A549 (cell line): ENCODE measurements at regions not wholly inside any gene's neighbourhood (a gene's known extent, or its start where the extent isn't known, plus 50 kb on each side); places are given as distances from the start of the nearest gene placed in this dataset.

ENCODE experiments used
- ATAC-seq, 2 experiments: fragments of 200-7000 bp in 1 of 2; fragments of >200 bp in 1 of 2; cut with Nextera tagmentation in 1 of 2; cut with Tn5 transposase in 1 of 2; 3 replicates each; pipeline versions ENCODE4 v1.8.0 to v1.9.1; 2018 to 2020; ENCODE audit warnings: mild to moderate bottlenecking in 1 of 2, moderate library complexity in 1 of 2
- CTCF ChIA-PET: fragments of 300-600 bp; sonication (Branson Sonifier 250); formaldehyde crosslinking; extraction: SDS; loops from one replicate; lab custom pipeline; 2021; ENCODE audit warnings: antibody characterized with exemption, inconsistent platforms; lab: Yijun Ruan, JAX
- POLR2A ChIA-PET: fragments of 350-600 bp; formaldehyde crosslinking; extraction: SDS; loops from one replicate; lab custom pipeline; 2021; ENCODE audit warnings: antibody characterized with exemption, inconsistent platforms; lab: Yijun Ruan, JAX
- DNase-seq, 2 experiments: peaks; one replicate each; pipeline versions ENCODE4 v3.0.0 to v3.0.0-alpha.2; 2011 to 2016; ENCODE audit warnings: low read depth in 1 of 2, low spot score in 1 of 2
- FAIRE-seq: peaks from 2 replicates; lab custom pipeline; 2011; peaks lifted over from hg19 to GRCh38; lab: Jason Lieb, UNC
- H3K27ac ChIP-seq, 2 experiments: fragments of >200 bp; sonication (Bioruptor Twin); formaldehyde crosslinking; 3 replicates each; pipeline ENCODE4 v1.5.1; 2016 to 2017
- H3K4me1 ChIP-seq: fragments of >200 bp; sonication (Bioruptor Twin); formaldehyde crosslinking; 3 replicates; pipeline ENCODE4 v1.6.1; 2016
- H3K4me2 ChIP-seq: fragments of >200 bp; sonication (Bioruptor Twin); formaldehyde crosslinking; 3 replicates; pipeline ENCODE4 v1.6.1; 2016
- H3K4me3 ChIP-seq: fragments of >200 bp; sonication (Bioruptor Twin); formaldehyde crosslinking; 3 replicates; pipeline ENCODE4 v1.5.1; 2016
- H3K9me3 ChIP-seq: fragments of >200 bp; sonication (Bioruptor Twin); formaldehyde crosslinking; 3 replicates; pipeline ENCODE4 v1.6.1; 2016
- BCL3 ChIP-seq: fragments of >200 bp; sonication (Bioruptor Twin); formaldehyde crosslinking; IDR thresholded peaks from 3 replicates; pipeline ENCODE4 v1.6.1; 2016
- CBX2 ChIP-seq: fragments of 200-600 bp; sonication (generic); IDR thresholded peaks from 2 replicates; pipeline ENCODE4 v1.6.1; 2016; ENCODE audit warnings: low read depth, mild to moderate bottlenecking, borderline replicate concordance
- CBX8 ChIP-seq: fragments of 200-600 bp; sonication (generic); IDR thresholded peaks from 2 replicates; pipeline ENCODE4 v1.6.1; 2016
- CHD4 ChIP-seq: fragments of 200-600 bp; sonication (generic); IDR thresholded peaks from 2 replicates; pipeline ENCODE4 v1.6.1; 2016; ENCODE audit warnings: antibody characterized with exemption, mild to moderate bottlenecking, borderline replicate concordance
- EHMT2 ChIP-seq: fragments of 200-600 bp; sonication (generic); IDR thresholded peaks from 2 replicates; pipeline ENCODE4 v1.6.1; 2016; ENCODE audit warnings: antibody characterized with exemption, low read depth, mild to moderate bottlenecking, moderate library complexity
- ELK1 ChIP-seq: fragments of 150-350 bp; IDR thresholded peaks from 2 replicates; pipeline ENCODE4 v1.6.1; 2014; ENCODE audit warnings: low read depth, mild to moderate bottlenecking, low read length
- FOXS1 ChIP-seq: fragments of 250-450 bp; sonication (Bioruptor Pico); IDR thresholded peaks from 2 replicates; pipeline ENCODE4 v1.5.0; 2020; ENCODE audit warnings: mild to moderate bottlenecking, moderate library complexity
- HDAC2 ChIP-seq: fragments of 200-600 bp; sonication (generic); IDR thresholded peaks from 2 replicates; pipeline ENCODE4 v1.6.1; 2016
- HOXB13 ChIP-seq: fragments of 250-450 bp; sonication (Bioruptor Pico); IDR thresholded peaks from 2 replicates; pipeline ENCODE4 v1.5.0; 2020; ENCODE audit warnings: low read depth, mild to moderate bottlenecking, moderate library complexity
- KDM1A ChIP-seq: fragments of 200-600 bp; sonication (generic); IDR thresholded peaks from 2 replicates; pipeline ENCODE4 v1.6.1; 2016; ENCODE audit warnings: low read depth, mild to moderate bottlenecking
- KDM5A ChIP-seq: fragments of 200-600 bp; sonication (generic); IDR thresholded peaks from 2 replicates; pipeline ENCODE4 v1.6.1; 2016; ENCODE audit warnings: antibody characterized with exemption, mild to moderate bottlenecking
- MAFK ChIP-seq: fragments of 450-650 bp; IDR thresholded peaks from 2 replicates; pipeline ENCODE4 v1.6.1; 2014; ENCODE audit not compliant: partially characterized antibody
- NPAS2 ChIP-seq: fragments of 250-450 bp; sonication (Bioruptor Pico); IDR thresholded peaks from 2 replicates; pipeline ENCODE4 v1.8.0; 2022; ENCODE audit warnings: mild to moderate bottlenecking, moderate library complexity, borderline replicate concordance
- POLR2AphosphoS2 ChIP-seq: conservative IDR thresholded peaks from 2 replicates; pipeline ENCODE4 v1.6.1; 2012; ENCODE audit warnings: low read length, improper control_type of control experiment, inconsistent platforms
- RARB ChIP-seq: fragments of 250-450 bp; sonication (Bioruptor Pico); IDR thresholded peaks from 2 replicates; pipeline ENCODE4 v1.8.0; 2021; ENCODE audit warnings: mild to moderate bottlenecking, moderate library complexity
- RNF2 ChIP-seq: fragments of 200-600 bp; sonication (generic); IDR thresholded peaks from 2 replicates; pipeline ENCODE4 v1.6.1; 2016; ENCODE audit warnings: low read depth, mild to moderate bottlenecking, antibody characterized with exemption, moderate library complexity, borderline replicate concordance
- SREBF2 ChIP-seq: fragments of 450-650 bp; IDR thresholded peaks from 2 replicates; pipeline ENCODE4 v1.6.1; 2014; ENCODE audit warnings: mild to moderate bottlenecking, moderate library complexity
- ZC3H11A ChIP-seq: fragments of 450-650 bp; IDR thresholded peaks from 2 replicates; pipeline ENCODE4 v1.6.1; 2014; ENCODE audit warnings: antibody characterized with exemption, mild to moderate bottlenecking
- ZNF302 ChIP-seq: fragments of 250-450 bp; sonication (Bioruptor Pico); IDR thresholded peaks from 2 replicates; pipeline ENCODE4 v1.9.0; 2021; ENCODE audit warnings: inconsistent platforms, mild to moderate bottlenecking, moderate library complexity
- ZSCAN20 ChIP-seq: fragments of 250-450 bp; sonication (Bioruptor Pico); IDR thresholded peaks from 2 replicates; pipeline ENCODE4 v1.8.0; 2022; ENCODE audit warnings: mild to moderate bottlenecking, moderate library complexity
- WGBS: methylation state at CpG from one replicate; pipeline ENCODE4 v1.1.6; 2017; ENCODE audit errors: missing lambda C conversion rate; 5-methylcytosine and 5-hydroxymethylcytosine counted together
- TF ChIP-seq, protein P1 (sequence below): fragments of 450-650 bp; IDR thresholded peaks from 2 replicates; pipeline ENCODE4 v1.6.1; 2014; ENCODE audit warnings: antibody characterized with exemption
- TF ChIP-seq, protein P2 (sequence below): fragments of 250-450 bp; sonication (Bioruptor Pico); IDR thresholded peaks from 2 replicates; pipeline ENCODE4 v1.5.0; 2020; ENCODE audit warnings: low read depth, mild to moderate bottlenecking, moderate library complexity

- FAIRE-seq: no peak
- Histone ChIP-seq H3K4me1 (peaks cover 20% of the 10 kb centered on the region; the same call in 2 of the 3 replicates), H3K9me3 (no peaks in the 10 kb centered on the region), H3K4me2 (no peak overlapping the region), H3K27ac (no peak overlapping the region; a peak in 1 of 6 replicates), H3K4me3 (no peak overlapping the region)
- POLR2A ChIA-PET: no interaction called here
- TF ChIP-seq ZSCAN20 (CRISPR knock-in tag) (no peak), BCL3 (no peak), ELK1 (no peak), KDM5A (no peak), HOXB13 (no peak), MAFK (no peak), CHD4 (no peak), NPAS2 (CRISPR knock-in tag) (no peak), CBX8 (no peak)
- TF ChIP-seq, protein P1, sequence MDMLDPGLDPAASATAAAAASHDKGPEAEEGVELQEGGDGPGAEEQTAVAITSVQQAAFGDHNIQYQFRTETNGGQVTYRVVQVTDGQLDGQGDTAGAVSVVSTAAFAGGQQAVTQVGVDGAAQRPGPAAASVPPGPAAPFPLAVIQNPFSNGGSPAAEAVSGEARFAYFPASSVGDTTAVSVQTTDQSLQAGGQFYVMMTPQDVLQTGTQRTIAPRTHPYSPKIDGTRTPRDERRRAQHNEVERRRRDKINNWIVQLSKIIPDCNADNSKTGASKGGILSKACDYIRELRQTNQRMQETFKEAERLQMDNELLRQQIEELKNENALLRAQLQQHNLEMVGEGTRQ: no peak
- no peak for ATAC-seq
- DNase-seq: no peak
- WGBS: 93% methylated on average over 2 of the region's 2 CpGs
- CTCF ChIA-PET: no interaction called here
Observed at GRCh38 chr13:40269086-40269485, 397.4 kb downstream of the FOXO1 start.

DNA sequence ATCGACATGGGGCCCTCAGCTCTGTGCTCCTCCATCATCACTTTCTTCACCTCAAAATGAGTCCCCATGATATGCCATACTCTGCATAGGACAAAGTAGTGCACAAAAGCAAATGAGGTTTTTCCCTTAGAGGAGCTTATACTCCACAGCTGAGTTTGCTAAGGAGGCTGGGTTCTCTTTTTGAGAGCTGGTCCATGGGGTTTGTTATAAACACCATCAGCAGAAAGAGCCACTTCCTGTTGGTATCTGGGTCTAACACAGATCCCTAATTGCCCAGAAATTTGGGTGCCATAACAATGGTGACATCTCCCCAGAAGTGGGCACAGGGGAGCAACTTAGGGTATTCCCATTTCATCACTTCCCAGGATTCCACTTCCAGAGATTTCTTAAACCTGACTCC, 395.7 kb downstream of the FOXO1 start:
- H3K4me1 ChIP-seq: peaks cover 31% of the 10 kb centered on the region
- H3K9me3 ChIP-seq: no peaks in the 10 kb centered on the region
- no peak for FAIRE-seq
- DNase-seq: no peak
- H3K27ac ChIP-seq: peak overlapping the region in 1 of 2 experiments; percentile 56; a peak in 1 of 6 replicates
- TF ChIP-seq FOXS1 (CRISPR knock-in tag): no peak
- no peak for TF ChIP-seq KDM1A
- TF ChIP-seq ZC3H11A: no peak
- TF ChIP-seq EHMT2: no peak
- no peak for TF ChIP-seq POLR2AphosphoS2
- TF ChIP-seq HDAC2: no peak
- TF ChIP-seq CBX2: no peak
- TF ChIP-seq, protein P2, sequence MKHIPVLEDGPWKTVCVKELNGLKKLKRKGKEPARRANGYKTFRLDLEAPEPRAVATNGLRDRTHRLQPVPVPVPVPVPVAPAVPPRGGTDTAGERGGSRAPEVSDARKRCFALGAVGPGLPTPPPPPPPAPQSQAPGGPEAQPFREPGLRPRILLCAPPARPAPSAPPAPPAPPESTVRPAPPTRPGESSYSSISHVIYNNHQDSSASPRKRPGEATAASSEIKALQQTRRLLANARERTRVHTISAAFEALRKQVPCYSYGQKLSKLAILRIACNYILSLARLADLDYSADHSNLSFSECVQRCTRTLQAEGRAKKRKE: no peak
- TF ChIP-seq ZNF302: no peak
- no peak for TF ChIP-seq SREBF2
- TF ChIP-seq RNF2: no peak
- no peak for TF ChIP-seq BCL3
- TF ChIP-seq, protein P1: no peak
- no peak for TF ChIP-seq RARB (CRISPR knock-in tag)
- TF ChIP-seq, all 56 proteins: peak for 0
- Histone ChIP-seq H3K4me2 (no peak overlapping the region), H3K4me3 (no peak overlapping the region)
- POLR2A ChIA-PET: no interaction called here
- CTCF ChIA-PET: interaction anchor here (0.9 kb wide), 1 partner anchor 21 kb away, joined by 3 read pairs; no protein-coding TSS in a partner anchor
- 89% methylated on average over 1 of the region's 1 CpG for WGBS
- no peak for ATAC-seq
